Stimulated activated CD8-positive, alpha-beta memory T cell treated with anti-CD3 and anti-CD28 coated beads, Interleukin-7, amount 100 ng/mL, for 48 hours (primary cell): ENCODE measurements at regions not wholly inside any gene's neighbourhood (a gene's known extent, or its start where the extent isn't known, plus 50 kb on each side); places are given as distances from the start of the nearest gene placed in this dataset.
"Not testable (repeated sequence)": the region's sequence is repeated elsewhere in the genome, so short reads cannot be mapped to it uniquely, and the experiment has no call there.

Source experiments
- DNase-seq, 2 donors: peaks; one replicate each; pipeline ENCODE4 v3.0.0-alpha.2; 2020; ENCODE audit warnings: low read depth in 1 of 2; ENCODE audit errors: extremely low read depth in 1 of 2

DNA sequence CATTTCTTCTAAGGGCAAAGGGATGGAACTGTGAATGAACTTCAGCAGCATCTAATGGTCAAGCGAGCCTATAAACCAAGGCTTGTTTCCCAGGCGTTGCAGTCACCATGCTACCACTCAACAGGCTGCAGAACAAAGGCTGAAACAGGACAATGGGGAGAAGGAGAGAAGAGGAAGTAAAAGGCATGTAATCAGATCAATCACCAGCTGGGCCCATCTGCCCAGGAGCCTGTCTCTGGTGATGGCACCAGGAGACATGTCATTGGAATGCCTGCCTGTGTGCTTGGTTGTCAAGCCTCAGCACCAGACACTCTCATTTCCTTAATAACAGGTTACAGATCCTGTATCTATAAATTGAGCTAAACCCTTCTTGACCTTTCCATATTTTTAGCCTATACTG, 81.7 kb upstream of the UMPS start:
- no peak for DNase-seq

- peak; percentile 17 to 26 for DNase-seq
These were observed 79.5 kb upstream of the UMPS start for GRCh38 chr3:124650798-124651197.

- not testable (repeated sequence) for DNase-seq
These were observed 78.8 kb upstream of the UMPS start for GRCh38 chr3:124651416-124651815.

- no peak for DNase-seq
These were observed 78.2 kb upstream of the UMPS start for GRCh38 chr3:124652009-124652408.

DNA sequence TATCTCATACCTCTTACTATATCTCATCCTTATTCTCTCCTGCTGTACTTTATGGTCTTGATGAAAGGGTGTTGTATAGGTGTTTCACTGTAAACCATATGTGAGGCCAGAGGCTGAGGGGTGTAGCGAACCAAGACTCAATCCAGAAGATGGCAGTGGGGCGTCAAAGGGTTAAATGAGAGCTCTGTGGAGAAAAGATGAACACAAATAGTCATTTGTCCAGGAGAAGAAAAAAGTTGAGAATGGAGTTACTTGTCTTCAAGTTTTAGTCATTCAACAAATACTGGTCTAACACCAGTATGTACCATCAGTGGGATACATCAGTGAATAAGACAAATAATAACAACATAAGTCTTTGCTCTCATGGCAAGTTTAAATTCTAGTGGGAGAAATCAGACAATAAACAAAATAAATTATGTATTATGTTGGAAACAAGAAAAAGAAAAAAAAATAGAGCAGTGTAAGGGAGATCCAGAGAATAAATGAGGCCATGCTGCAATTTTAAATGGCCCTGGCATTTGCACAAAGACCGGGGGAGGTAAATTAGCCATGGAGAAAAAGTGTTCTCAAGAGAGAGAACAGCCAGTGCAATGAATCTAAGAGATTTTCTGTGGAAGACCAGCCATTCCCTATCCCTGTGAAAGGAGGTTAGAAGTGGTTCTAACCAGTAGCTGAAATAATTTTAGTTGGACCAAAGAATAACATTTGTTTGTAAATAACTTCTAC, 77.0 kb upstream of the UMPS start:
- DNase-seq, result no peak

GRCh38 chr3:124653797-124654469, 76.3 kb upstream of the UMPS start:
- no peak for DNase-seq

DNA sequence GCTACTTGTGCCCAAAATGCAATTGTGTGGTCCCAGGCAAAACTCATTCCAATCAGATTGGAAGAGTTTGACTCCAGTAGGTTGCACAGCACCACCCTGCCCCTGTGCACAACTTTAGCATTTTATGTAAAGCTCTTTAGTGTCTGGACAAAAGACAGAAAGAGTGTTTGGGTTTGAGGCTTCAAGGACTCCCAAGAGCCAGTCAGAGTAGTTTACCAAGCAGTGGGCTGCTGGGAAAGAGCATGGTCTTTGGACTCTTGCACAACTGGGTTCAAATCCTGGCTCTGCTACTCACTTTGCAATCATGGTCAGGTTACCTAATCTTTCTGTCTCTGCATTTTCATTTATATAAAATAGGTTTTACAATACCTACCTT, 75.8 kb upstream of the UMPS start:
- DNase-seq, result no peak

DNA sequence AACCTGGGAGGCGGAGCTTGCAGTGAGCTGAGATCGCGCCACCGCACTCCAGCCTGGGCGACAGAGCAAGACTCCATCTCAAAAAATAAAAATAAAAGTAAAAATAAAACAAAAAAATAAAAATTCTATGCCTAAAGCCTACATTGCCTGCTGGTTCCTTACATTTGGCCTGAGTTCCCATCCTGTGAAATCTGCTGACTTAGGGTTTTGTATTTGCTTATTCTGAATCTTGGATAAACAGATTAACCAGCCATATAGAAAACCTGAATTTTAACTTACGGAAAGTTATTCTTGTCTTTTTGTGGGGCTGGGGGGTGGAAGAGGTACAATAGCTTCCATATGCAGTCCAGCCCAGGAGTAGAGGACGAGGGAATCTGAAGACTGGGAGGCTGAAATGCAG, 73.7 kb upstream of the UMPS start:
- no peak for DNase-seq

- DNase-seq, result no peak
These were observed 73.1 kb upstream of the UMPS start for GRCh38 chr3:124657138-124657537.

DNA sequence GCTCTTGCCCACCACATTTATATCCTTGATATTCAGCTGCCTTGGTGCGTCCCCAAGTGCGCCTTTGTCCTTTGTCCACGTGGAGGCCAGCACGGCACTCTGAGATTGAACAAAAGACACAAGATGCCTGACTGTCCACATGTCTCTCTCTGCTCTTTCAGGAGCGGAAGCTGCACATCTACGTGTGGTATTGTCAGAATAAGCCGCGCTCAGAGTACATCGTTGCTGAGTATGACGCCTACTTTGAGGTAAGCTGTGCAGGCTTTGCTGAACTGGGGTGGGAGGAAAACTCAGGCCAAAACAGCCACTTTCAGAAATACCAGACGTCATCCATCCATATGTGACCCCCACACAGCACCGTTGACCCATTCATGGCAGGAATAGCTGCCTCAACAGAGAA, 72.0 kb upstream of the UMPS start:
- no peak for DNase-seq

DNA sequence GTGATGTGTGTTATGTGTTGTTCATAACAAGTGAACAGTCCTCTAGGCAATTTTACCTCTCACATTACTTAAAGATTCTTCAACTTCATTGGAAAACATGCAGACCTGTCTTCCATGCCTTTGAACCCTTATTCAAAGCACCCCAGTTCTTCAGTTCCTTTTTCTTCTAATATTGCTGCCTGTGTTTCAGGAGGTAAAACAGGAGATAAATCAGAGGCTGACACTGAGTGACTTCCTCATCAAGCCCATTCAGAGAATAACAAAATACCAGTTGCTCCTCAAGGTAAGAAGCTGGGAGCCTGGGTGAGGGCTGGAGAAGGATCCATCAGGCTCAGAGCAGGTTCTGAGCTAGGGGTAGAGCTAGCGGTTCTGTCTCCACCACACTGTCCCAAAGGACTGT, 71.1 kb upstream of the UMPS start:
- no peak for DNase-seq

GRCh38 chr3:124660599-124660998, 69.7 kb upstream of the UMPS start:
- DNase-seq, result no peak

DNA sequence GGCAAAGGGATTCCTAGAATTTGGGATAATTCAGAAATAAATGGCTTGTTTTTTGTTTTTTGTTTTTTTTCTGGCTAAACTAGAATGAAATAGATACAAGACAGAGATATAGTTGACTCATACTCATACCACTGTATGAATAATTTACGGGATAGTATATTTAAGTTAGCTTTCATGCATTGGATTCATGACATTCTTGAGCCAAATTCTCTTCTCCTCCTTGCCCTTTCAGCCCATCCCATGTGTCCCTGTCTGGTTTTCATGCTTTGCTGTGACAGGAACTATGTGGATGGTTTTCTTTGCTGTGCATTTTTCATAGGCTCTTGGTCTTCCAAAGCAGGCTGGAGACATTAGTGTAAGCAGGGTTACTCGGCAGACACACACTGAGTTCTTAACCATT, 66.6 kb upstream of the UMPS start:
- DNase-seq, result no peak

- DNase-seq, result no peak
These were observed 65.4 kb upstream of the UMPS start for GRCh38 chr3:124664804-124665203.

- no peak for DNase-seq
These were observed 64.2 kb upstream of the UMPS start for GRCh38 chr3:124666067-124666466.

GRCh38 chr3:124669470-124669869, 60.8 kb upstream of the UMPS start:
- DNase-seq, result no peak

DNA sequence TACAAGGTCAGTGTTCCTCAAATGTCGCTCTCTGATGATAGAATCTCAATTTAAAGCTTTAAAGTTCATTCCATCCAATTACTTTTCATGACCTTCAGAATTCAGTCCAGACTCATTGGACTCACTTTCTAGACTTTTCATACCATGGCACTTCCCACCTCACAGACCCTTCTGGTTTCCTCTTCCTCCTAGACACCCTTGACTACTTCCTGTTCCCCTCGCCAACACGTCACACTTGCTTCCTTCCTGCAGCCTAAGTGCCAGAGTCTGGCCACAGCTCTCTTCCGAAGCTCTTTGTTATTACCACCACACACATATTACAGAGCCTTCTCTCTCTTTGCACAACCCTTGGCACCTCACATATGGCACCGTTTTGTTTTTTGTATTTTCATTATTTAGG, 59.1 kb upstream of the UMPS start:
- no peak for DNase-seq

- no peak for DNase-seq
These were observed 55.9 kb upstream of the UMPS start for GRCh38 chr3:124674336-124674735.

- DNase-seq, result no peak
These were observed 54.0 kb upstream of the UMPS start for GRCh38 chr3:124676236-124676635.

GRCh38 chr3:124679048-124679638, 51.1 kb upstream of the UMPS start:
- DNase-seq, result no peak
